BE2C (cell line): ENCODE measurements at regions not wholly inside any gene's neighbourhood (a gene's known extent, or its start where the extent isn't known, plus 50 kb on each side); places are given as distances from the start of the nearest gene placed in this dataset.

ENCODE experiments used
- DNase-seq: peaks from one replicate; pipeline ENCODE4 v3.0.0-alpha.2; 2020
- H3K27me3 ChIP-seq: fragments of 250-450 bp; sonication (Bioruptor Pico); 2 replicates; pipeline ENCODE4 v1.5.1; 2020; ENCODE audit warnings: mild to moderate bottlenecking
- H3K36me3 ChIP-seq: fragments of 250-450 bp; sonication (Bioruptor Pico); 2 replicates; pipeline ENCODE4 v1.5.1; 2020; ENCODE audit warnings: mild to moderate bottlenecking
- H3K4me1 ChIP-seq: fragments of 250-450 bp; sonication (Bioruptor Pico); 2 replicates; pipeline ENCODE4 v1.5.1; 2020
- H3K4me3 ChIP-seq: 2 replicates; pipeline ENCODE4 v1.5.1; 2011; ENCODE audit warnings: low read depth, low read length
- H3K9me3 ChIP-seq: fragments of 250-450 bp; sonication (Bioruptor Pico); 2 replicates; pipeline ENCODE4 v1.5.1; 2020
- TF ChIP-seq, protein P1 (sequence below): IDR thresholded peaks from 2 replicates; pipeline ENCODE4 v1.5.1; 2012; ENCODE audit warnings: mild to moderate bottlenecking, low read depth, low read length

DNA sequence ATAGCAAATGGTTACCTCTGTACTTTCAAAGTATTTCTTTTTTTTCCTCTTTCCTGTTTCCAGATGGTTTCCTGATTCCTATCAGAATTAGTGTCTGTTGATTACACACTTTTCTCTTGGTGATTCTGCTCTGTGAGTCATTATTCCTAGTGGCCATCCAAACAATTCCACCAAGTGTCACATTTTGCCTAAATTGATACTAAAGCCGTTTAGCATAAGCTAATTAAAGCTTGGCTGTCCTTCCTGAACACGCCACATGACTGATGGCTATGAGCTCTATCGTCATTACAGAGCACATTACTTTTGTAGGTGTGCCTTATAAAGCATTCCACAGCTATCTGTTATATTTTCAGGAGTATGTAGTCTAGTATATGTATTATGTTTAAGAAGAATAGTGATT, 671.2 kb downstream of the CDH8 start:
- no peaks in the 10 kb centered on the region for H3K4me1 ChIP-seq
- TF ChIP-seq, protein P1, sequence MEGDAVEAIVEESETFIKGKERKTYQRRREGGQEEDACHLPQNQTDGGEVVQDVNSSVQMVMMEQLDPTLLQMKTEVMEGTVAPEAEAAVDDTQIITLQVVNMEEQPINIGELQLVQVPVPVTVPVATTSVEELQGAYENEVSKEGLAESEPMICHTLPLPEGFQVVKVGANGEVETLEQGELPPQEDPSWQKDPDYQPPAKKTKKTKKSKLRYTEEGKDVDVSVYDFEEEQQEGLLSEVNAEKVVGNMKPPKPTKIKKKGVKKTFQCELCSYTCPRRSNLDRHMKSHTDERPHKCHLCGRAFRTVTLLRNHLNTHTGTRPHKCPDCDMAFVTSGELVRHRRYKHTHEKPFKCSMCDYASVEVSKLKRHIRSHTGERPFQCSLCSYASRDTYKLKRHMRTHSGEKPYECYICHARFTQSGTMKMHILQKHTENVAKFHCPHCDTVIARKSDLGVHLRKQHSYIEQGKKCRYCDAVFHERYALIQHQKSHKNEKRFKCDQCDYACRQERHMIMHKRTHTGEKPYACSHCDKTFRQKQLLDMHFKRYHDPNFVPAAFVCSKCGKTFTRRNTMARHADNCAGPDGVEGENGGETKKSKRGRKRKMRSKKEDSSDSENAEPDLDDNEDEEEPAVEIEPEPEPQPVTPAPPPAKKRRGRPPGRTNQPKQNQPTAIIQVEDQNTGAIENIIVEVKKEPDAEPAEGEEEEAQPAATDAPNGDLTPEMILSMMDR, result no peak
- DNase-seq, result no peak
- H3K4me3 ChIP-seq, result no peak overlapping the region
- no peaks in the 10 kb centered on the region for H3K9me3 ChIP-seq
- H3K36me3 ChIP-seq, result no peaks in the 10 kb centered on the region
- H3K27me3 ChIP-seq, result no peaks in the 10 kb centered on the region

DNA sequence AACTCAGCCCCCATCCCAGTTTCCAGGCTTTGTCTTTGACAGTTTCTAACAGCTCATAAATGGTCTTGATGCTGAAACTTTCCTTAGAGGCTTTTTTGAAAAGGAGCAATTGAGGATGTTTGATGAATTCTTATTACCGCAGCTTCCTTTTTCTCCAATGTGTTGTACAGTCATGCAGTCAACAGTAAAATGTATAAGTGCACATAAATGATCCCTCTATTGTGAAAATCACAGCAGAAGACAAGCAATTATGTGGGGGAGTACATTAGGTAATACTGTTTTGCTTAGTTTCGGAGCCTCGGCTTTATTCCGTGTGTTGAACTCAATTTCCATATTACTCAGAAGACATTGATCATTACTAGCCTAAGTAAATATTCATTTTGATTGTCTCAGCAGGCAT, 673.7 kb downstream of the CDH8 start:
- TF ChIP-seq, protein P1, result no peak
- Histone ChIP-seq H3K36me3 (no peaks in the 10 kb centered on the region), H3K4me3 (no peak overlapping the region), H3K9me3 (no peaks in the 10 kb centered on the region), H3K27me3 (no peaks in the 10 kb centered on the region), H3K4me1 (no peaks in the 10 kb centered on the region)
- DNase-seq, result no peak

DNA sequence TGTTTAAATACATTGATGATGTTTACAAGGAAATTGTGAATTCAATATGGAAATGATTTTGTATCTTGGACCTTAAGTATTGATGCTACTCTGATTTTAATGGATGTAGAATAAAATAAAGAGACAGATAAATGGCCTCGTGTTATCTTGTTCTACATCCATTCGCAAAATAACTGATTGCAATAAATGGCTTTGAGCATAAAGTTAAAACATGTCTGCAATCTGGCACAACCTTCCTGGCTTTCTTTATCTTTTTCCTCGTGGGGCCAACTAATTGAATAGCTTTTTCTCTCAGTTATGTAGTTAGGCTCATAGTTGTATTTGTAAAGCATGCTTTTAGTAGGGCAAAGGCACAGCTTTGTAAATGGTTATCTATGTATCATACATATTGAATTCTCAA, 691.4 kb downstream of the CDH8 start:
- Histone ChIP-seq H3K4me1 (no peaks in the 10 kb centered on the region), H3K27me3 (no peaks in the 10 kb centered on the region), H3K9me3 (no peaks in the 10 kb centered on the region; the same call in 1 of the 2 replicates), H3K36me3 (no peaks in the 10 kb centered on the region), H3K4me3 (no peak overlapping the region)
- no peak for DNase-seq
- TF ChIP-seq, protein P1, result no peak

DNA sequence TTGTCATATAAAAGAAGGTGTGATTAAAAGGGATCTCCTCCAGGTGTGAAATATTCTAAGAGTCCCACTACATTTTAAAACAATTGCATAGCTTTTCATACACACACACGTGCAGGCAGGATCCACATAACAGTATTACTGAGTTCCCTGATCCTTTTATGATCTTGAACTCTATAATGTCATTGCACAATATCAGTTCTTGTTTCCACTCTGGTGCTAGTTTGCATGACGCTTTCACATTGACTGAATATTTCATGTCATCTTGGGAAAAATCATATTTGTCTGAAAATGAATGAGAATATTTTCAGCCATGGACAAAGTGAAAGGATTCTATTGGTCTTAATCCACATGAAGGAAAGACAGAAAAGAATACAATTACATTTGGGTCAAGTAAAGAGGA, 703.8 kb downstream of the CDH8 start:
- DNase-seq, result no peak
- Histone ChIP-seq H3K4me1 (no peaks in the 10 kb centered on the region), H3K9me3 (no peaks in the 10 kb centered on the region), H3K4me3 (no peak overlapping the region), H3K27me3 (no peaks in the 10 kb centered on the region), H3K36me3 (no peaks in the 10 kb centered on the region)
- TF ChIP-seq, protein P1, result no peak

DNA sequence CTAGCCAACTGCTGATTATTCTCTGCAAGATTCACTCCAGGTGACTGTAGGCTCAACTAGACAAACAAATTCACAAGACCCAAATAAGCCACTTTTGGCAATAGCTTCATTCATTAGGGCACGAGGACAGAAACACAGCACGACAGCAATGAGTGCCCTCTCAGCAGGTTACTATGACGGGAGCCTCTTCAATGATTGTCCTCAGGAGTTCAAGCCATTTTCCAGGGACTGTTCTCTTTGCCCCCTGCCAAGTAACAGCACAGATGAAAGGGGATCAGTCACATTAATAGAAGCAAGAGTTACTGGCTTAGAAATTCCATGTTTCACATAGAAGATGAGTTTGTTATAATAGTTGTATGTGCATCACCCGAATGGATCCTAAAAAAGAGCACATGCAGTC, 712.2 kb downstream of the CDH8 start:
- Histone ChIP-seq H3K4me3 (no peak overlapping the region), H3K9me3 (no peaks in the 10 kb centered on the region), H3K36me3 (no peaks in the 10 kb centered on the region), H3K27me3 (no peaks in the 10 kb centered on the region), H3K4me1 (no peaks in the 10 kb centered on the region)
- TF ChIP-seq, protein P1, result no peak
- no peak for DNase-seq

DNA sequence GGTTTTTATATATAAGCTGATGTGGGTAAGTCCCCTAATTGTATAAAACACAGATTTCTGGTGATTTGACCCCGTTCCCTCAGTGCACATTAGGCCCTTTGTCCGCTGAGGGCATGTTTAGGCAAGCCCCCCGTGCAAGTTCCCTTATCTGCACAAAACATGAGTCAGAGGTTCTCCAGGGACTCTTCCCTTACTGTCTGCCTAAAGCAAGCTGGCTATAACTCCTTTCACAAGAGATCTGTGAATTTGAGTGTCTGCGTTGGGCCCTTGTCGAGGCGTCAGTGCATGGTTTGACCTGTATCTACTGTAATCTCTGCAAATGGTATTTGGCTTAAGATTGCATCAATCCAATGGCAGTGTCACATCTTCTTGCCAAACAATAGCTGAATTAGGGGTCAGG, 712.8 kb downstream of the CDH8 start:
- Histone ChIP-seq H3K27me3 (no peaks in the 10 kb centered on the region), H3K9me3 (no peaks in the 10 kb centered on the region), H3K36me3 (no peaks in the 10 kb centered on the region), H3K4me3 (no peak overlapping the region), H3K4me1 (no peaks in the 10 kb centered on the region)
- TF ChIP-seq, protein P1, result no peak
- no peak for DNase-seq
